ENCODE measurements at regions not wholly inside any gene's neighbourhood (a gene's known extent, or its start where the extent isn't known, plus 50 kb on each side); places are given as distances from the start of the nearest gene placed in this dataset.

DNA sequence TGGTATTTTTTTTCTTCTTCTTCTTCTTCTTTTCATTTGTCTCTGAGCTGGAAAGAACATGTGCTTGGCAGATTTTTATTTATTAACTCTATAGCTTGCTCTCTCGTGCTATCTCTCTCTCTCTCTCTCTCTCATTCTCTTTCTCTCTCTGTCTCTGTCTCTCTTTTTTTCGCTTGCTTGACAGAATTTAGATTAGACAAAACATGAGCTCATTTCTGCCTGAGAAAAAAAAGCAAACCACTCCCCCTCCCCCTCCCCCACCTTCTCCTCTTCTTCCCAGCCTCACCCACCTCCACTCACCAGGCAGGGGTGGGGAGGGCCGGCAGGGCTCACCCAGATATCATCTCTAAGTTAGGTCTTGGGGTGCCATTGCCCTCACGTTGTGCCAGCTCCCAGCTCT lies 81.5 kb downstream of the PJA1 start:
- DNase-seq (ENCODE audit: low spot score), result no peak

DNA sequence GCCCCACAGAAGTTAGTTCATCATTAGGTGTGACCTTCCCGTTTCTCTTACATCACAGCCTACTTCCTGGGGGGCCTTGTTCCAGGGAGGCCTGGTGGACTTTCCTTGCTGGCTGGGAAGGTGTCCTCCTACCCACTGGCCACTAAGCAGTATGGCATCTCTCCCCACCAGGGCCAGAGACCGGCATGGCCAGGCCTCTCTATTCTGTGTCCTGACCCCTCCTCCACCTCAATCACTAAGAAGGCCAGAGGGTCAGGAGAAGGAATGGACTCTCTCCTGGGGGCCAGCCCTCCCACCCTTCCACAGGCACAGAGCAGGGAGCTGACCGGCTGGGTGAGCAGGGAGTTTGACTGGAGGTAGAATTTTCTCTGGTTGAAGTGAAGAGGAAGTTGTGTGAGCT lies 81.9 kb downstream of the PJA1 start:
- DNase-seq (ENCODE audit: low spot score), result no peak

DNA sequence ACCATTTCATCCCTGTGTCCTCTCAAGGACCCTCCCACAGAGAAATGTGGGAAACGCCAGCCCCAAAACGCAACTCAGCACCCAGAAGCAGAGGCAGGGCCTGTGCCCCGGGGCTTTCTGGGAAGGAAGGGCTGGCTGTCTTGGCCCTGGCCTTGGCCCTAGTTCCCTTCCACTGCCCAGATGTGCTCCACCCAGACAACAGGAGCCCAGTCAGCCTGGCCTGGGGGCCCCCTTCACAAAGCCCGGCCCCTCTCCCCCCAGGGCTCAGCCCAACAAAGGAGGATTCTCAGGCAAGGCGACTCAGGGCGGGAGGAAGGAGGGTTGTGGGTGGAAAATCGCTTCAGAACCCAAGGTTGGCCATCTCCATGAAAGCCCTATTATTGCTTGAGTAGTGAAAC lies 82.5 kb downstream of the PJA1 start:
- DNase-seq (ENCODE audit: low spot score), result no peak

GRCh38 chrX:69082055-69082752 lies 83.0 kb downstream of the PJA1 start:
- no peak for DNase-seq (ENCODE audit: low spot score)

DNA sequence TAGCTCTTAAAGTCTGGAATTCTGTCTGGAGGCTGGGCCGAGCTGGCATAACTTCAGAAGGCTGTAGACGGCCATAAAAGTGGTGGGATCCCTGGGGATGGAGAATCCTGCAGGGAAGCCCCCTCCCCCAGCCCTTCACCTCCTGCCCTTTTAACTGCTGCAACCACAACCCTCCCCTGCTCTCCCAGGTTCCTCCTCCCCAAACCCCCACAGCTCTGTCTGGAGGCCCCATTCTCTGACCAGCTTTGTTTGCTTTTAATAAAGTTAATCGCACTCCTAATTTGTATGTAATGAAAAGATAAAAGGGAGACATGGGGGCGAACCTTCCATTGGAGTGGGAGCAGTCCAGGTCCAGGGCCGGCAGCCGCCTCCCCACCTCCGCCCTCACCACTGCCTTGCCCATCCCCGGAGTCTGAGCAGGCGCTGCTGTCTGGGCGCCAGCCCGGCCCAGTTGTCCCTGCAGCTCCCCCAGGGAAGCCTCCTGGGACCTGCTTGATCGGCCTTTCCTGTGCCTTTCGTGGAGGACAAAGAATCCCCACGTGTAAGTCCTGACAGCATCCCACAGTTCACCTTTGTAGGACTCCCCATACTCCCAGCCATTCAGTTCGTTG lies 84.3 kb downstream of the PJA1 start:
- DNase-seq (ENCODE audit: low spot score), result no peak

DNA sequence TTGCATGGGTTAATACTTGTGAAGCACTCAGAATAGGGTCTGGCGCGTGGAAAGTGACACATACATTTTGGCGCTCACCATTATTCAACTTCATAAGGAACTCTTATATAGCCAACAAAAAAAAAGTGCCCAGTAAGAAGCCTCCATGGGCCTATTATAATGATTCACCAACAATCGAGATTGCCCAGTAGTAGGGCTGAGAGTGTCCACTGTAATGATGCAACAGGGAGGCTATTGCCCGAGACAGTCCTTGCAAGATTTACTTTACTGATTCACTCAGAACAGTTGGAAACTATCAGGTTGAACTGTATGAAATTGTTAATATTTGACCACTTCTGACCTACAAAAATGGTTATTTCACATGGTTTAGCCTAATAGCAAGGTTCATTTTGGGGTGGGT lies 86.0 kb downstream of the PJA1 start:
- no peak for DNase-seq (ENCODE audit: low spot score)

DNA sequence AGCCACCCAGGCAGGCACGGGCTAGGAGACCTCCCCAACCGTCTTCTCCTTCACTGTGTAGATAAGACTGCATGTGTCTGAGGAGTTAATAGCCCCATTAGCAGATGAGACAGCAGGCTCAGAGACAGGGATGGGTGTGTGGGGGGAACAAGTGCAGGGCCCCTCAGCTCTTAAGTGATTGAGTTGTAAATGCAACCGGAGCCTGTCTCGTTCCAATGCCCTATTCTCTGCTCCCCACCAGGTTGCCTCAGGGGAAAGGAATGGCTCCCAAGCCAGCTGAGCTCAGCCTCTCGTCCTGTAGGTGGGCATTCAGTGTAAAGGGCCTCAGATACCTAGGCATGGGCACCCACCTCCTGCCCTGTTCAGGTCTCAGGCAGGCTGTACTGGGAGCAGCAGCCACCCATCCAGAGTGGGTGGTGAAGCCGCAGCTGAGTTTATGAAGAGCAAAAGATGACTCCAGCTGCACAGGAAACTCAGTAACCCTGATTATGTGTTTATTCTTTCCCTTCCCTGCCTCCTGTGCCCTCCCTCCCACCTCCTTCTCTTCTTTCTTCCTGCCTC lies 87.3 kb downstream of the PJA1 start:
- no peak for DNase-seq (ENCODE audit: low spot score)

DNA sequence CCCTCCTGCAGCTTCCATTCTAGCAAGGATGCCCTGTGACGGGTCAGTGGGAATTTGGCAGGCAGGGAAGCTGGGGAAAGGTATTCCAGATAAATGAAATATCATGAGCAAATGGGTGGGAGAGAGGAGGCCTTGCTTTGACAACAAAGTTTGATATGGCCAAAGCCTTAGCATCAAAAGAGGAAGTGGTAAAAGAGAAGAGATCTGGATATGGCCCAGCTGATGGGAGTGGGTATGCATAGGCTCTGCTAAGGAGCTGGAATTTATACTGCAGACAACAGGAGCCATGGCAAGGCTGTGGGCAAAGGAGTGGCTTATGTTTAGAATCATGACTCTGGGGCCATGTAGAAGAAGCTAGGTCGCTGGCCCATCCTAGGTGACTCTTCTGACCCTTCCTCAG lies 89.2 kb downstream of the PJA1 start:
- no peak for DNase-seq (ENCODE audit: low spot score)

DNA sequence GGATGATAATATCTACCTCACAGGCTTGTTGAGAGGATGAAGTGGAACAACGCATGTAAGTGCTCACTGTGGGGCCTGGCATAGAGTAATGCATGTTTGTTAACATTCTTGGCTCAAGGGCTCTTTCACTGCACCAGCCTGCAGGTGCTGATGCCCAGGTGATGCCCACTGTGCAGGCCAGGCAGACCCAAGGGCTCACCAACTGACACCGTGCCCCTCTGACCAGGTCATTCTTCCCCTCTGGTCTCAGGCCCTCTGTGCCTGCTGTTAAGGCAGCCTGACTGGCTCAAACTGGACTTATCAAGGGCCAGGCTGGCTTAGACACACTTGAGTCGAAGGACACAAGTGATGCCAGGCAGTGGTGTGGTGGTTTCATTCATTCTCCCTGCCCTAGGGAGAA lies 90.5 kb downstream of the PJA1 start:
- no peak for DNase-seq (ENCODE audit: low spot score)

DNA sequence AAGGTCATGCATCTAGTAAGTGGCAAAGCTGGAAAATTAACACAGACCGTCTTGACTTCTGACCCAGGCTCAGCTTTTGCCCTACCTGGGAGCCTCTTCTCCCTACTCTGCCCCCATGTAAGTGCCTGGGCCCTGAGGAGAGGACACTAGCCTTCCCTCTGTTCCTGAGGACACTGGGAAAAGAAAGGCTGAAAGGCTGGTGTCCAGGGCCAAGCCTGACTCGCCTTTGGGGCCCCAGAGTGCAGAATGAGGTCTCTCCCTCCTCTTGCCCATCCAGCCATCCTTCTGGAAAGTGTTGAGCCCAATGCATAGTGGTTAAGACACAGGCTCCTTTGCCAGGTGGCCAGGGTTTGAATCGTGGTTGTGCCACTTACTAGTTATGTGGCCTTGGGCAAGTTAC lies 91.5 kb downstream of the PJA1 start:
- DNase-seq (ENCODE audit: low spot score), result no peak

- no peak for DNase-seq (ENCODE audit: low spot score)
These were observed 92.0 kb downstream of the PJA1 start for GRCh38 chrX:69073241-69073640.

- DNase-seq (ENCODE audit: low spot score), result no peak
These were observed 92.7 kb downstream of the PJA1 start for GRCh38 chrX:69072486-69073006.

- DNase-seq (ENCODE audit: low spot score), result no peak
These were observed 94.2 kb downstream of the PJA1 start for GRCh38 chrX:69070949-69071650.

- no peak for DNase-seq (ENCODE audit: low spot score)
These were observed 95.4 kb downstream of the PJA1 start for GRCh38 chrX:69069876-69070275.

GRCh38 chrX:69069086-69069445 lies 96.2 kb downstream of the PJA1 start:
- no peak for DNase-seq (ENCODE audit: low spot score)

GRCh38 chrX:69068301-69069085 lies 96.8 kb downstream of the PJA1 start:
- DNase-seq (ENCODE audit: low spot score), result no peak

DNA sequence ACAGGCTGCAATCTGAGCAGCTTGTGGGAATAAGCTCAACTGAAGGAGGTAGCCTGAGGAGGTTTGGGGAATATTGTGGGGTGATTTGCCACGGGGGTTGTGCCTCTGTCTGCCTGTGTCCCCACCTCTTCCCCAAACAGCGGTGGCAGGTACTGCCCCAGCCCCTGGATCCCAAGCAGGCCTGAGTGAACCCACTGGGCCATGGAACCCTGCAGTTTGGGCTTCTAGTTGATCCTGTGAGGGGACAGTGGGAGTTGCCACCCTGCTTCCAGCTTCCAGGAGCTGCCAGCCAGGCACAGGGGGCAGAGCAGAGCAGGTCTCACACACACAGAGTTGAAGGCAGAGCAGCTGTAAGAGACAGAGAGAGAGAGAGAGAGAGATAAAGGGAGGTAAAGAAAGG lies 97.4 kb downstream of the PJA1 start:
- DNase-seq (ENCODE audit: low spot score), result no peak

GRCh38 chrX:69066966-69067525 lies 98.2 kb downstream of the PJA1 start:
- DNase-seq (ENCODE audit: low spot score), result no peak

DNA sequence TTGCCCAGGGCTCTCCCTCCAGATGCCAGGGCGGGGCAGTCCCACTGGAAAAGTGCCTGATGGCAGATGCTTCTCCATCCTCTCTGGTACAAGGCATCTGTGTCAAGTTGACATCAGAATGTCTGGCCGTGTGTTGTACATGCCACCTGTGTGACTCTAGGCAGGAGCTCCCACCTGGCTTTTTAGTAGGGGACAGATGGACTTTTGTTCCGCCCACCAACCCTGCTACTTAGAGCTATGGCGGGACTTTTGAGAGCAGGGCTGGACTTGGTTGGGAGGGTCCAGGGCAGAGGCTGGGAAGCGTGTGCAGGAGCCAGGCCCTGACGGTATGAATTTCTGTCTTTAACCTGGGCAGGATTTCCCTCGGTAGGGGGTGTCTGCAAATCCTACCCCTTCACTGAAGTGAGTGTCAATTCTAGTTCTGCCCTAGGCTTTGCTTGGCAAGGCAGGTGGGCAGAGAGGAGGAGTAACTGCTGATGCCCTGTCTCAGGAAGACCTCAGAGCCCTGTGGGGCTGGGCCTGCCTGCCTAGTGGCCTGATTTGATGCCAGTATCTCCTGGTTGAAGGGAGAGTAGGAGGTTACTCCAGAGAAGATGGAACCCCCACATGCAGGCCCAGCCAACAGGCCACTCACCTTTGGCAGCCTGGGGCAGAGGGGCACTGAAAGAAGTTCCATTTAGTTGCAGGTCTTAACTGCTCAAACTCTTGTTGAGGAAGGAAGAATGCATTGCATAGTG lies 99.1 kb downstream of the PJA1 start:
- no peak for DNase-seq (ENCODE audit: low spot score)

GRCh38 chrX:69065451-69065850 lies 99.8 kb downstream of the PJA1 start:
- DNase-seq (ENCODE audit: low spot score), result no peak

DNA sequence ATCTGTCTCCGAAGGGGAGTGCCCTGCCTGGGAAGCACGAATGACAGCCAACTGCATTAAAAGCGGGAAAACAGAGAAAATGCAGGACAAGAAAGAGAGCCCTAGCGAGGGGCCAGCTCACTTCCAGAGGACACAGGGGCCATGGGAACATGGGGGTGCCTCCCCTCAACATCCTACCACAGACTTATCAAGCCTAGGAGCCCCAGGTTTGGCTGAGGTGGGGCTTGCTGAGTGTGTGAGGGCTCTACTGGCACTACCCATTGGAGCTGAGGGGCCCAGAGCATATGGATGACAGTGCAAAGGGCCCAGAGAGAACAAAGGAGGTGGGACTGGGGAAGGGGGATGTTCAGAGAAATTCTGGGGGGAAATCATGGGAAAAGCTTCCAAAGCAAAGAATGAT lies 101.8 kb downstream of the PJA1 start:
- DNase-seq (ENCODE audit: low spot score), result no peak
